NCI-H1105 (cell line): ENCODE measurements at regions not wholly inside any gene's neighbourhood (a gene's known extent, or its start where the extent isn't known, plus 50 kb on each side); places are given as distances from the start of the nearest gene placed in this dataset.
"Not testable (repeated sequence)": the region's sequence is repeated elsewhere in the genome, so short reads cannot be mapped to it uniquely, and the experiment has no call there.

Experiments used
- DNase-seq: peaks from one replicate; lab custom pipeline; 2025; lab: John Stamatoyannopoulos, UW

DNA sequence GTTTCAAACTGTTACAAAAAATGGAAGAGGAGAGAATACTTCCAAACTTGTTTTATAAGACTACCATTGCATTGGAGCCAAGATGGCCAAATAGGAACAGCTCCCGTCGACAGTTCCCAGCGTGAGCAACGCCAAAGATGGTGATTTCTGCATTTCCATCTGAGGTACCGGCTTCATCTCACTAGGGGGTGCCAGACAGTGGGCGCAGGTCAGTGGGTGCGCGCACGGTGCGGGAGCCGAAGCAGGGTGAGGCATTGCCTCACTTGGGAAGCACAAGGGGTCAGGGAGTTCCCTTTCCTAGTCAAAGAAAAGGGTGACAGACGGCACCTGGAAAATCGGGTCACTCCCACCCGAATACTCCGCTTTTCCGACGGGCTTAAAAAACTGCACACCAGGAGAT, 149.7 kb upstream of the POF1B start:
- DNase-seq, result not testable (repeated sequence)

DNA sequence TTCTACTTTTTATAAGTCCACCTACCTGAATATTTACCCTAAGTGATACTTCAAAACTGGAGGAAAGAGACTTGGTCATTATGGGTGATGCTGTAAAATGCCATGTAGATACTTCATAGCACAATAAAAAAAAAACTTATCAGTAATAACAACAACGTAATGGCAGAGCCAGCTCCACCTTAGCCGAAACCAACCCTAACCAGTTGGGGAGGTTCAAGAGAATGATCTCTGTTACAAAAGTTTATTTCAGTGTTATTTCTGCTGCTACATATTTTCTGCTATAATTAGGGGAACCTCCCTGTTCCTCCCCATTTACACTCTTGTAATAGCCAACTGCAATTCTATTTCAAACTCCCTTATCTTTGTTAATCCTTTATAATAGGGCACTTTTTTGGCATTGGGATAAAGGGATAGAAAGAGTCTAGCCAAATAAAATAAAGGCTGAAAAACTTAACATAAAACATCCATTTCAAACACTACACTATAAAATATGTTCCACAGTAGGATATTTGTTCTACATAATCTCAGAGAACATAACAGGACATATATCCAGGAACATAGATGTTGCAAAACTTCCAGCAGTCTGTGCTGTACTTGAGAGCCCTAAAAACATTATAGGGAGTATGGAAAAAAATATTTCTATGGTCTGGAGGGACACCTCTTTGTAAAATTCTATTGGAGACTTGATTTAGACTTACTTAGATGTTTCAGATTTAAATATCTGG, 138.7 kb upstream of the POF1B start:
- DNase-seq, result no peak

DNA sequence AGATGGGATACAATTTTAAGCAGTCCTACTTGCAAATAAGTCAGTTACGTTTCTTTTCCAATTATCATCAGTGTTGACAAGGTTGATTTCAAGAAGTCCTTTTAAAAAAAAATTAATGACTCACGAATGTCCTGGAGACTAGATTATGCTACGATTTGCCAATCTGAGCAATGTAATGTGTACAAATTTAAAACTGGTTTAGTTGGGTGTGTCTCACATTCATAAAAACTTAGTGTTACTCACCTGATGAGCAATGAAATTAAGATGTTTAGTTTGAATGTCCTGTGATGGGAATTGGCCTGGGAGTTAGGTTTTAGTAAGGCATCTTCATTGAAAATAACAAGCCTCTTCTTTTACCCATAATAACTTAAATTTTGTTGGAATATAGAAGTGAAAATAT, 136.7 kb upstream of the POF1B start:
- no peak for DNase-seq

DNA sequence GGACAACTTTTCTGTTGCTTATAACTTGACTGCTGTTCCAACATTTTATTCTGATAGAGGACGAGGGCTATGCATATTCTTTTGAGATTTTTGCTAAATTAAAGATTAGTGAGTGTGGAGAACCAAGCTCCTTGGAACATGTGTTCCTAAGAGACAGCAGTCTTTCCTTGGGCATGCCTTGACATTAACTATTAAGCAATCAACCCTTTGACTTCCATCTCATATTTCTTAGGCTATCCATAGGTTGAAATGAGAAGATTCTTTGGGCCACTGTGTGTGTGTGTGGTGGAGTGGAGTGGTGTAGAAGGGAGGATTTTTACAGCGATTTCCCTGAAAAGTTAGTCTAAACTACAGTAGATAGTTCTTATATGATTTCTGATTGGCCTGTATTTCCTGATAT, 127.4 kb upstream of the POF1B start:
- no peak for DNase-seq

DNA sequence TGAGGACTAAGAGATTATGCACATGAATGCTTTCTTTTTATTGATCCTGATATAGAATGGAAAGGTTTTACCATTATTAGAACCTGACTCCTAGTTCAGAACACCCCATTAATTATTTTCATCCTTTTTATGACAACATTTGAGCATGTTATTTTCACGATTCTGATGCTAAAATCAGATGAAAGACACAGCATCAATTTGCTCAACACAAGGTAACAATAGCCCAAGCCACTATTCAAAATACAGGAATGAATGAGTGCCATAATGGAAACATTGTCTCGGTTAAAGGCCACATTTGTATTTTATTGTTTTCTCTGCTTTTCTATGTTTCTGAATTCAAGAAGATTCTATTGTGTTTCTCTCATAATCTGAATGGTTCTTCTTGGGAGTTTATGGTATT, 126.3 kb upstream of the POF1B start:
- no peak for DNase-seq

DNA sequence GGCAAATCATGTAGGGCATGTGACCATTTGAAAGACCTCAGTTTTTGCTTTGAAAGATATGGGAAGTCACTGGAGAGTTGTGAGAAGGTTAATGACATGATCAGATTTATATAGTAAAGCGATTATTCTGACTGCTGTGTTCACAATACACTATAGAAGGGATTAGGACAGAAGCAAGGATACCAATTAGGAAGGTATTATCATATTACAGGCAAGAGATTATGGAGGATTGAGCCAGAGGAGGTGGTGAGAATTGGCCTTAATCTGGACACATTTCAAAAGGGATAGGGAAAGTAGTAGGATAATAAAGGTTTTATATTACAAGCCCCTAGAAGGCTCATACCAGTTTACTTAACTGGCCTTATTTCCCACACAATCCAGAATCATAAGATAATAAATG, 124.9 kb upstream of the POF1B start:
- DNase-seq, result no peak

DNA sequence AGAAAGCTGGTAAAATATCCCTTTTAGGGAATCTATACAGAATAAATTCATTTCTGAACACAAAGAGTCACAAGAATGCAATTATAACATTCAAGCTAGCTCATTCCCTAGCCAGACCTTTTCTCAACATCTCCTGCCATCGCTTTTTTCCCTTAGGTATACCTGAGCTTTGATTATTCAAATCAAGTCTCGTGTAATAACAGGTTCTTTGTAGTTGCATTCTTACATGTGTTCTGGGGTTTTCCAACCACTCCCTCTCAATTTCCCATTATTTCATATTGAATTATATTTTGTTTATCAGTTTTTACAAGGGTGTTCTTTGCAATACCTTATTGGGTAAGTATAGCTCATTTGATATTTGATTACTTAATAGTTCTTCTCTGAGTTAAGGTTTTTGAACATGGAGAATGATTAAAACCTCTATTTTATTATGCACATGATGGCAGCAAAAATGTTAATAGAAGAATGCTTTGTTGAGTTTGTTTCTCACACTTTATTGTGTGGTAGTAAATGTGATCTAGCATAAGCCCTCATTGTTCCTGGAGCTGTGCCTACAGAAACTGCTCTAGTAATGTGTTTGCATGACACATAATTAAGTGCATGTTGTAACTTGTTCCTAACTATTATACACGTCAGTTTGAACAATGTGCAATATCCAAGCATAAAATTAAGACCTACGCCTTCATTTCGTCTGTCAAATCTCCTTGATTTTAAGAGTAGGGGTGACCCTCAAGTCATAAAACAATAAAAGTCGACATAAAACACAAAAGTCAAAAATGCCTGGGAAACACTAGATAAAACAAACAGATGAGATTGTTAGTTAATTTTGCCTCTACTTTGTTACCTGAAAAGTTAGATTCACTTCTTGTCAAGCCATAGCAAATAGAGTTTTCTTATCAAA, 124.0 kb upstream of the POF1B start:
- DNase-seq, result peak; percentile 59

DNA sequence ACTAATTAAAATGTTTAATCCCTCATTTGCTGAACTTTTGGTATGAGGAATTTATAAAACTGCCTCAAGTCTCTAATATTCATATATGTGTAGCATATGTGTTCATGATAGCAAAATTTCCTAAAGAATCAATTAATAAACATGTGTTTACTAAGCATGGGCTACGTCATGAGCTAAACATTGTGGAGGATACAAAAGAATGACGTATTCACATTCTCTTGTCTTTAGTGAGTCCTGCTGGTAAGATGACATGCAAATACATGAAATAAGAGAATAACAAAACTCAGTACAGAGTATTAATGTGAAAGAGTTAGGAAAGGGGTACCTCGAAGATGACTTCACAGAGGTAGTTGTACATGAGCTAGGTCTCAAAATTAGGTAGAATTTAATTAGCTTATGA, 121.9 kb upstream of the POF1B start:
- no peak for DNase-seq

DNA sequence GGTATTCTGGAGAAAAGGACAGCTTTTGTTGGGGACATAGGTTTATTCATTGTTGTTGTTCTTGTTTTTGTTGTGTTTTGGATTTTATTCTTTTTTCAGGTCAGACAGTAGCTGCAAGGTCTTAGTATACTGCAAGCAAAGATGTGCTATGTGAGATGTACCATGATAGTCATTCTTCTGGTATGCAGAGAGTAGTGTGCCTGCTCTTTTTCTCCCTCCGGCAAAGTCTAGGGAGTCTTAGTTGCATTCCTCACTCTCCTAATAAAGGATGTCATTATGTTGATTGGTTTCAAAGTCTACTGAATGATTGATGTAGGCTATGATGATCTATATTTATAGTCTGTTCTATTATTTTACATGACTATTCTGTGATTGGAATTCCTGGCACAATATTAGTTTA, 119.9 kb upstream of the POF1B start:
- no peak for DNase-seq

DNA sequence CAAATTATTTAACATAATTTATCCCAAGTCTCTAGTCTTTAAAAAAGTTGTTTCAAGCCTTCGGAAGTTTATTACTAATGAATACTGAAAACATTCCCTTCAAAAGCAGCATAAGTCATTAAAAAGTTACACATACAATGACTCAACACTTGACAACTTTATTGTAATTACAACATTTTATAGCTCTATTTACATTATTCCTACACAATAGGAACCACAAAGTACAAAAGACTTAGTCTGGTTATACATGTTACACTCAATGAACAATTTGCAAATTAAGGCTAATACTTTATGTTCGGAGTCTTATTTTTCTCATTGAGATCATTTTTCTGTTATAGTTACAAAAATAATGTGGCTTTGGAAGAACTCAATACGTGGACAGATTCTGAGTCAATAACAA, 114.4 kb upstream of the POF1B start:
- no peak for DNase-seq

DNA sequence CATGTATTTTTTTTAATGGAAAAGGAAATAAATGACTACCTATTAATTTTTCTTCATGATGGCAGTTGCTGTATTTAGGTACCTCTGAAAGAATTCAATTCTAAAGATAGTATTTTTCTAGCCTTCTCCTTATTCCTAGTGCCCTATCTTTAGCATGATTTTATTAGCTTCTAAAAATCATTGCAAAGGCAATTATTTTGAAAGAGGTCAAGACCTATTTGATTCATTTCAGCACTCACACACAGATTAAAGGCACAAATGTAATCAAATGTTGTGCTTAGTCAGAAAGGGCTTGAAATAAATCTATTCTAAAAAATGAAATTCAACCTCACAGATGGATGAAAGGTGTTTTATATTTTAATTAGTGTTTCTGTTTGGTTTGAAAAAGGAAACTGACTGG, 74.8 kb upstream of the POF1B start:
- no peak for DNase-seq

DNA sequence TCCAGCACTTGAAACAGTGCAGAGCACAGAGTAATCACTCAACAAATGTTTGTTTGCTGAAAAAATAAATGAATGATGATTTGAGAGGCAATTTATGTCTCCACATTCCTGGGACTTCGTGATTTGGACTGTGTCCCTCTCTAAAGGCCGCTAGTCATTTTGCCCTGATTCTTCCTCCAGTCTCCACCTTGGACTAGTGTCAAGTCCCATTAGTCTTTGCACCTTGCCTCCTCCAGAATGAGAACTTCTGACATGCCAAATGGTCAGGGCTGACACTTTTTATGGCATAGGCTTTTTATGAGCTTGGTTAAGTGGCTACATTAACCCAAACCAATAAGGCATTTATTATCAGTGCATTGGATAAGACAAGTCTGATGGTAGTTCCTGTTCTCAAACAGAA, 65.1 kb upstream of the POF1B start:
- no peak for DNase-seq
